ENCODE measurements at regions not wholly inside any gene's neighbourhood (a gene's known extent, or its start where the extent isn't known, plus 50 kb on each side); places are given as distances from the start of the nearest gene placed in this dataset.

DNA sequence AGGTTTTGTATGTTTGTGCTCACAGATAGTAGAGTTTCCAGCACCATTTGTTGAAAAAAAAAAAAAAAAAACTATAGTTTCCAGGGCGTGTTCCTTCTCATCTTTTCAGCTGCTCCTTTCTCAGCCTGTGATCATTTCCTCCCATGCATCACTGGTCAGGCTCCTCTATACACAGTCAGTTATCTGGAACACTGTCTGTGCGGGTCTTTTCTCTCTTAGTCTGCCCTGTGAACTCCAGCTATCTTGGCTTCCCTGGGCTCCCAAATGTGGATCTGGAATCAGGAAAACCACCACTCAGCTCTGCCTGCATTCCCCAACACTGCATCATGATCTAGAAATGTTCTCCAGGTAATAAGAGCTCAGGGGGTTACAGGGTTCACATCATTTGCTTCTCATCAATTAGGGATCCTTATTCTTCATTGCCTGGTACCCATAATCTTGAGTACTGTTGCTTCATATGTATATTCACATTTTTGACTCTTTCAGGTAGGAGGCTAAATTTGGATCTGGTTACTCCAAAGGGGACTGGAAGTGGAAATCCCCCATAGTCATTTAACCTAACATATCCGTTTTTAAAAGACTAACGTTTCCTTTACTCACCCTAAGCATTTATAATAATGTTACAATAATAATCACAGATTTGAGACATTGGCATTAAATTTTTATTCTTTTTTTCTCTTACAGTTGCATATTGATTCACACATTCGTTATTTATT is 221.8 kb upstream of the KLF3 start:
- no peak for TF ChIP-seq CTCF (conservative IDR thresholded peaks at IDR 0.05; ENCODE audit: low read depth, low read length)
- no peak for TF ChIP-seq MAZ (IDR thresholded peaks at IDR 0.05; ENCODE audit: borderline replicate concordance, low read depth, low read length)
- no peak for TF ChIP-seq BHLHE40 (IDR thresholded peaks at IDR 0.05; ENCODE audit: low read depth, low read length)
- no peak for TF ChIP-seq MXI1 (IDR thresholded peaks at IDR 0.05; ENCODE audit: borderline replicate concordance, low read depth, low read length)
- no peak for TF ChIP-seq POLR2A (IDR thresholded peaks at IDR 0.05; ENCODE audit: low read depth, low read length)
- TF ChIP-seq CHD1 (IDR thresholded peaks at IDR 0.05; ENCODE audit: low read depth, low read length), result no peak
- TF ChIP-seq, protein P1, sequence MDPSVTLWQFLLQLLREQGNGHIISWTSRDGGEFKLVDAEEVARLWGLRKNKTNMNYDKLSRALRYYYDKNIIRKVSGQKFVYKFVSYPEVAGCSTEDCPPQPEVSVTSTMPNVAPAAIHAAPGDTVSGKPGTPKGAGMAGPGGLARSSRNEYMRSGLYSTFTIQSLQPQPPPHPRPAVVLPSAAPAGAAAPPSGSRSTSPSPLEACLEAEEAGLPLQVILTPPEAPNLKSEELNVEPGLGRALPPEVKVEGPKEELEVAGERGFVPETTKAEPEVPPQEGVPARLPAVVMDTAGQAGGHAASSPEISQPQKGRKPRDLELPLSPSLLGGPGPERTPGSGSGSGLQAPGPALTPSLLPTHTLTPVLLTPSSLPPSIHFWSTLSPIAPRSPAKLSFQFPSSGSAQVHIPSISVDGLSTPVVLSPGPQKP (IDR thresholded peaks at IDR 0.05; ENCODE audit: borderline replicate concordance, low read depth, low read length), result no peak

Measured in IMR-90 (cell line).